Heart left ventricle (tissue), 16 donors: ENCODE measurements at regions not wholly inside any gene's neighbourhood (a gene's known extent, or its start where the extent isn't known, plus 50 kb on each side); places are given as distances from the start of the nearest gene placed in this dataset.

Source experiments
- ATAC-seq, 4 donors: fragments of 200-7000 bp; cut with Tn5 transposase; one replicate each; pipeline ENCODE4 v1.9.1; 2020 to 2022; ENCODE audit warnings: moderate library complexity in 4 of 4, mild to moderate bottlenecking in 3 of 4, moderate number of reproducible peaks in 1 of 4
- DNase-seq, 5 donors: peaks; one replicate each; pipeline ENCODE4 v3.0.0-alpha.2; 2020
- H3K27ac ChIP-seq, 12 donors: fragments of 200-600 bp; sonication (generic) in 4 of 12; one replicate each; pipeline versions ENCODE4 v1.5.0 to v1.8.0; 2016 to 2022; ENCODE audit warnings: mild to moderate bottlenecking in 2 of 12
- H3K27me3 ChIP-seq, 9 donors: fragments of 200-600 bp; sonication (generic) in 2 of 9; one replicate each; pipeline versions ENCODE4 v1.5.1 to v1.8.0; 2016 to 2022; ENCODE audit warnings: mild to moderate bottlenecking in 3 of 9
- H3K36me3 ChIP-seq, 9 donors: fragments of 200-600 bp; sonication (generic) in 2 of 9; one replicate each; pipeline versions ENCODE4 v1.5.0 to v1.8.0; 2018 to 2022; ENCODE audit warnings: mild to moderate bottlenecking in 2 of 9
- H3K4me1 ChIP-seq, 12 donors: fragments of 200-600 bp; sonication (generic) in 4 of 12; one replicate each; pipeline versions ENCODE4 v1.5.0 to v1.8.0; 2016 to 2022; ENCODE audit warnings: mild to moderate bottlenecking in 3 of 12
- H3K4me3 ChIP-seq, 12 donors: fragments of 200-600 bp; sonication (generic) in 4 of 12; one replicate each; pipeline versions ENCODE4 v1.5.0 to v1.8.0; 2017 to 2022; ENCODE audit warnings: mild to moderate bottlenecking in 9 of 12, moderate library complexity in 4 of 12
- H3K9me3 ChIP-seq, 12 donors: fragments of 200-600 bp; sonication (generic) in 4 of 12; one replicate each; pipeline versions ENCODE4 v1.5.0 to v1.8.0; 2016 to 2022; ENCODE audit warnings: mild to moderate bottlenecking in 1 of 12
- CTCF ChIP-seq, 12 donors: fragments of 200-600 bp; sonication (generic) in 4 of 12; IDR thresholded peaks; one replicate each; pipeline versions ENCODE4 v1.5.0 to v1.8.0; 2018 to 2022; ENCODE audit warnings: antibody characterized with exemption in 12 of 12, mild to moderate bottlenecking in 5 of 12
- POLR2A ChIP-seq, 2 donors: fragments of 450-650 bp; IDR thresholded peaks; one replicate each; pipeline ENCODE4 v1.6.1; 2017; ENCODE audit warnings: antibody characterized with exemption in 2 of 2, mild to moderate bottlenecking in 2 of 2, moderate library complexity in 2 of 2
- WGBS, 4 donors: extraction: QIAGEN DNeasy Blood & Tissue Kit in 2 of 4; methylation state at CpG; one replicate each; pipeline versions ENCODE4 v1.1.5 to v1.1.7; 2013 to 2018; 5-methylcytosine and 5-hydroxymethylcytosine counted together
- intact Hi-C, 10 donors: fragments of 100-400 bp; cut with DNase I; formaldehyde crosslinking; loops; one replicate each; pipeline versions ENCODE4 v1.11.1 to v1.14.2; 2022
- donor health status: ischemic (EF 13 %, LVEDD 7.1; RV severe dilation, severe dysfunction).
- donor health status: healthy with polysubstance abuse.
- donor health status: DM: no; HTN: yes; CAD: no.
- donor health status: DM: no; HTN: no; CAD: no.
- donor health status: ischemic (EF 25% LVEDD 6.9; RV normal size, moderate dysfunction).
- donor health status: ischemic (EF 25% LVEDD 5.7; RV mildly dilated, moderate dysfunction).
- donor health status: healthy.
- donor health status: DM: yes; HTN: yes; CAD: no.
- donor health status: ischemic (EF 35%, LVEDD 5.7; RV mildly dilated, moderate dysfunction).
- donor health status: nonischemic (EF 11% LVEDD 7.7; RV severe dilation, severe dysfunction).
- donor health status: DM: yes; HTN: yes; CAD: no.
- donor health status: PGD.
- donor health status: ischemic (EF 29% LVEDD 5.4; RV normal size, mild dysfunction).
- donor health status: nonischemic (EF 23%, LVEDD 6.1; RV moderate dilation, normal function).

- no peaks in the 10 kb centered on the region for H3K4me1 ChIP-seq
- no peak for TF ChIP-seq POLR2A (IDR thresholded peaks at IDR 0.05)
- TF ChIP-seq CTCF (IDR thresholded peaks at IDR 0.05): no peak
- ATAC-seq (no peak), DNase-seq (no peak)
- no peaks in the 10 kb centered on the region for H3K36me3 ChIP-seq
- H3K27ac ChIP-seq: no peak overlapping the region
- no peak overlapping the region for H3K4me3 ChIP-seq
- WGBS, 4 donors: 78 to 81% (median 80%) methylated on average over 4 of the region's 4 CpGs
- peaks cover 0 to 4% (median 0%) of the 10 kb centered on the region in 12 donors for H3K9me3 ChIP-seq
- intact Hi-C loops: no loop called here
- no peaks in the 10 kb centered on the region for H3K27me3 ChIP-seq
Measured at GRCh38 chr15:35717721-35718120, 171.8 kb upstream of the DPH6 start.

GRCh38 chr15:35720019-35720418, 174.1 kb upstream of the DPH6 start:
- Histone ChIP-seq H3K4me3 (no peak overlapping the region), H3K36me3 (no peaks in the 10 kb centered on the region), H3K27ac (no peak overlapping the region), H3K4me1 (no peaks in the 10 kb centered on the region), H3K9me3 (peaks cover 0 to 4% (median 0%) of the 10 kb centered on the region in 12 donors), H3K27me3 (no peaks in the 10 kb centered on the region)
- intact Hi-C loops: no loop called here
- ATAC-seq (no peak), DNase-seq (no peak)
- no peak for TF ChIP-seq POLR2A (IDR thresholded peaks at IDR 0.05)
- TF ChIP-seq CTCF (IDR thresholded peaks at IDR 0.05): no peak
- 75 to 80% (median 77%) methylated on average over 2 of the region's 2 CpGs for WGBS, 4 donors

GRCh38 chr15:35720984-35721383, 175.0 kb upstream of the DPH6 start:
- no peak for DNase-seq
- 87 to 95% (median 90%) methylated on average over 2 of the region's 2 CpGs for WGBS, 4 donors
- no peaks in the 10 kb centered on the region for H3K4me1 ChIP-seq
- peaks cover 0 to 2% (median 0%) of the 10 kb centered on the region in 12 donors for H3K9me3 ChIP-seq
- no peak for ATAC-seq
- TF ChIP-seq CTCF (IDR thresholded peaks at IDR 0.05): no peak
- no peak for TF ChIP-seq POLR2A (IDR thresholded peaks at IDR 0.05)
- intact Hi-C loops: no loop called here
- no peaks in the 10 kb centered on the region for H3K36me3 ChIP-seq
- no peaks in the 10 kb centered on the region for H3K27me3 ChIP-seq
- H3K4me3 ChIP-seq: no peak overlapping the region
- H3K27ac ChIP-seq: no peak overlapping the region

- Histone ChIP-seq H3K9me3 (no peaks in the 10 kb centered on the region), H3K4me3 (no peak overlapping the region), H3K36me3 (no peaks in the 10 kb centered on the region), H3K27ac (no peak overlapping the region), H3K27me3 (no peaks in the 10 kb centered on the region), H3K4me1 (no peaks in the 10 kb centered on the region)
- intact Hi-C loops: no loop called here
- 90 to 96% (median 93%) methylated on average over 4 of the region's 4 CpGs for WGBS, 4 donors
- ATAC-seq (no peak), DNase-seq (no peak)
- TF ChIP-seq CTCF (IDR thresholded peaks at IDR 0.05) (no peak), POLR2A (IDR thresholded peaks at IDR 0.05) (no peak)
Measured at GRCh38 chr15:35721751-35722150, 175.8 kb upstream of the DPH6 start.
